GM23338 (cell line): ENCODE measurements at regions not wholly inside any gene's neighbourhood (a gene's known extent, or its start where the extent isn't known, plus 50 kb on each side); places are given as distances from the start of the nearest gene placed in this dataset.

Experiments
- ATAC-seq: fragments of 200-7000 bp; cut with Tn5 transposase; 3 replicates; pipeline ENCODE4 v1.9.1; 2020
- DNase-seq: peaks from one replicate; pipeline ENCODE4 v3.0.0-alpha.2; 2015; ENCODE audit warnings: low spot score
- H2AFZ ChIP-seq: fragments of 200-600 bp; sonication (generic); 2 replicates; pipeline ENCODE4 v1.8.0; 2016; ENCODE audit warnings: antibody characterized with exemption, mild to moderate bottlenecking, moderate library complexity
- H3F3A ChIP-seq: fragments of 200-600 bp; sonication (generic); replicated peaks from 2 replicates; pipeline ENCODE4 v1.8.0; 2017; ENCODE audit warnings: antibody characterized with exemption, mixed run types, low read depth
- H3K27ac ChIP-seq: fragments of 200-600 bp; sonication (generic); 2 replicates; pipeline ENCODE4 v1.6.1; 2016; ENCODE audit warnings: low read depth
- H3K27me3 ChIP-seq: fragments of 200-600 bp; sonication (generic); 2 replicates; pipeline ENCODE4 v1.8.0; 2016; ENCODE audit warnings: mild to moderate bottlenecking, mixed run types, moderate library complexity; ENCODE audit not compliant: insufficient read depth
- H3K36me3 ChIP-seq: fragments of 200-600 bp; sonication (generic); 2 replicates; pipeline ENCODE4 v1.8.0; 2016; ENCODE audit warnings: mild to moderate bottlenecking; ENCODE audit not compliant: insufficient read depth
- H3K4me1 ChIP-seq: fragments of 200-600 bp; sonication (generic); 2 replicates; pipeline ENCODE4 v1.8.0; 2016; ENCODE audit warnings: mild to moderate bottlenecking, moderate library complexity; ENCODE audit not compliant: insufficient read depth
- H3K4me2 ChIP-seq: fragments of 200-600 bp; sonication (generic); 2 replicates; pipeline ENCODE4 v1.7.1; 2017; ENCODE audit warnings: mixed run types
- H3K4me3 ChIP-seq: fragments of 200-600 bp; sonication (generic); 2 replicates; pipeline ENCODE4 v1.6.1; 2016; ENCODE audit warnings: mixed run types
- H3K79me2 ChIP-seq: fragments of 200-600 bp; sonication (generic); replicated peaks from 2 replicates; pipeline ENCODE4 v1.8.0; 2017; ENCODE audit warnings: mild to moderate bottlenecking; ENCODE audit not compliant: insufficient read depth
- H3K9me2 ChIP-seq: fragments of 200-600 bp; sonication (generic); 2 replicates; pipeline ENCODE4 v1.8.0; 2017; ENCODE audit not compliant: insufficient read depth
- H4K20me1 ChIP-seq: fragments of 200-600 bp; sonication (generic); replicated peaks from 2 replicates; pipeline ENCODE4 v1.8.0; 2017; ENCODE audit warnings: mild to moderate bottlenecking; ENCODE audit not compliant: insufficient read depth
- H3K27ac Mint-ChIP-seq: 2 replicates; pipeline ENCODE4 v1.8.0; 2020; ENCODE audit warnings: inconsistent platforms, mild to moderate bottlenecking, moderate library complexity, mixed read lengths
- H3K27me3 Mint-ChIP-seq: 3 replicates; pipeline ENCODE4 v1.8.0; 2022; ENCODE audit warnings: low read depth, mild to moderate bottlenecking, moderate library complexity, mixed read lengths, inconsistent platforms; ENCODE audit not compliant: insufficient read depth, poor library complexity
- H3K36me3 Mint-ChIP-seq: 3 replicates; pipeline ENCODE4 v1.8.0; 2021; ENCODE audit warnings: low read depth, mild to moderate bottlenecking, inconsistent platforms, moderate library complexity, mixed read lengths
- H3K4me1 Mint-ChIP-seq: 3 replicates; pipeline ENCODE4 v1.8.0; 2020; ENCODE audit warnings: mild to moderate bottlenecking, inconsistent platforms, mixed read lengths
- H3K4me3 Mint-ChIP-seq: 3 replicates; pipeline ENCODE4 v1.8.0; 2021; ENCODE audit warnings: moderate library complexity, mild to moderate bottlenecking, inconsistent platforms, mixed read lengths
- H3K9me3 Mint-ChIP-seq: 3 replicates; pipeline ENCODE4 v1.8.0; 2020; ENCODE audit warnings: moderate library complexity, mild to moderate bottlenecking, inconsistent platforms, mixed read lengths
- CREB1 ChIP-seq: fragments of 250-450 bp; sonication (Bioruptor Pico); IDR thresholded peaks from 2 replicates; pipeline ENCODE4 v1.5.0; 2020; ENCODE audit warnings: low read depth, mild to moderate bottlenecking, moderate library complexity
- CTCF ChIP-seq, 2 experiments: fragments of 200-600 bp in 1 of 2; sonication (generic) in 1 of 2; conservative IDR thresholded peaks; 2 replicates each; pipeline versions ENCODE4 v1.5.1 to v1.6.1; 2016 to 2017; ENCODE audit warnings: antibody characterized with exemption in 2 of 2, low read depth in 2 of 2, mild to moderate bottlenecking in 2 of 2, moderate library complexity in 1 of 2
- ETS1 ChIP-seq: IDR thresholded peaks from 2 replicates; pipeline ENCODE4 v1.6.1; 2016; ENCODE audit warnings: antibody characterized with exemption
- EZH2phosphoT487 ChIP-seq: fragments of 200-600 bp; sonication (generic); IDR thresholded peaks from one replicate; pipeline ENCODE4 v1.8.1; 2018; ENCODE audit warnings: antibody characterized with exemption; ENCODE audit not compliant: unreplicated experiment
- JUNB ChIP-seq: IDR thresholded peaks from one replicate; pipeline ENCODE4 v1.6.1; 2016; ENCODE audit warnings: antibody characterized with exemption; ENCODE audit not compliant: unreplicated experiment
- NANOG ChIP-seq: IDR thresholded peaks from 2 replicates; pipeline ENCODE4 v1.6.1; 2016; ENCODE audit warnings: antibody characterized with exemption, borderline replicate concordance
- REST ChIP-seq: IDR thresholded peaks from one replicate; pipeline ENCODE4 v1.6.1; 2018; ENCODE audit warnings: antibody characterized with exemption; ENCODE audit not compliant: unreplicated experiment
- STAT1 ChIP-seq: IDR thresholded peaks from one replicate; pipeline ENCODE4 v1.6.1; 2016; ENCODE audit warnings: antibody characterized with exemption; ENCODE audit not compliant: unreplicated experiment
- ZNF114 ChIP-seq: fragments of 250-450 bp; sonication (Bioruptor Pico); IDR thresholded peaks from 2 replicates; pipeline ENCODE4 v1.5.0; 2020; ENCODE audit warnings: mild to moderate bottlenecking, moderate library complexity
- ZNF331 ChIP-seq: fragments of 250-450 bp; sonication (Bioruptor Pico); IDR thresholded peaks from 2 replicates; pipeline ENCODE4 v1.5.0; 2020; ENCODE audit warnings: low read depth, mild to moderate bottlenecking, moderate library complexity

GRCh38 chr4:166314902-166315301 lies 441.9 kb downstream of the TLL1 start (continued):
- TF ChIP-seq CTCF (conservative IDR thresholded peaks at IDR 0.05; ENCODE audit: low read depth in 2 of 2) (no peak), EZH2phosphoT487 (no peak), REST (no peak), JUNB (no peak), CREB1 (CRISPR knock-in tag) (no peak), NANOG (no peak), ZNF114 (CRISPR knock-in tag) (no peak), ZNF331 (CRISPR knock-in tag) (no peak), ETS1 (no peak), STAT1 (no peak)

GRCh38 chr4:166315721-166316467 lies 442.9 kb downstream of the TLL1 start:
- H3K9me2 ChIP-seq: no peaks in the 10 kb centered on the region
- peak; percentile 5 for DNase-seq
- H3K27ac ChIP-seq: no peak overlapping the region
- no peaks in the 10 kb centered on the region for H3K36me3 Mint-ChIP-seq
- no peaks in the 10 kb centered on the region for H3K4me1 ChIP-seq
- no peak overlapping the region for H3K27ac Mint-ChIP-seq
- H4K20me1 ChIP-seq: no peaks in the 10 kb centered on the region
- H3K4me2 ChIP-seq: no peak overlapping the region
- no peaks in the 10 kb centered on the region for H3K9me3 Mint-ChIP-seq
- H3K4me1 Mint-ChIP-seq: peaks cover 2% of the 10 kb centered on the region; the same call in 1 of the 3 replicates
- no peaks in the 10 kb centered on the region for H3K27me3 ChIP-seq
- H2AFZ ChIP-seq: no peak overlapping the region
- no peak; the same call in 2 of the 3 replicates for ATAC-seq
- H3F3A ChIP-seq: no peaks in the 10 kb centered on the region
- H3K79me2 ChIP-seq: no peaks in the 10 kb centered on the region
- H3K36me3 ChIP-seq: no peaks in the 10 kb centered on the region
- no peak overlapping the region for H3K4me3 ChIP-seq
- TF ChIP-seq NANOG (no peak), ZNF114 (CRISPR knock-in tag) (no peak), STAT1 (no peak), REST (no peak), CTCF (conservative IDR thresholded peaks at IDR 0.05; ENCODE audit: low read depth in 2 of 2) (no peak)
- H3K4me3 Mint-ChIP-seq: no peak overlapping the region
- H3K27me3 Mint-ChIP-seq: no peaks in the 10 kb centered on the region
